SK-N-SH (cell line): ENCODE measurements at regions not wholly inside any gene's neighbourhood (a gene's known extent, or its start where the extent isn't known, plus 50 kb on each side); places are given as distances from the start of the nearest gene placed in this dataset.

Experiments
- MXI1 ChIP-seq: IDR thresholded peaks from 2 replicates; pipeline ENCODE4 v1.6.1; 2012; ENCODE audit warnings: mild to moderate bottlenecking, low read depth, low read length, improper control_type of control experiment
- NFIC ChIP-seq: IDR thresholded peaks from 2 replicates; pipeline ENCODE4 v1.4.0; 2012; ENCODE audit warnings: borderline replicate concordance
- POLR2AphosphoS5 ChIP-seq: IDR thresholded peaks from 2 replicates; pipeline ENCODE4 v1.6.1; 2012; ENCODE audit warnings: low read depth, low read length
- RAD21 ChIP-seq: IDR thresholded peaks from 2 replicates; pipeline ENCODE4 v1.6.1; 2012; ENCODE audit warnings: mild to moderate bottlenecking, low read length
- TEAD4 ChIP-seq: IDR thresholded peaks from 2 replicates; pipeline ENCODE4 v1.4.0; 2012; ENCODE audit warnings: mild to moderate bottlenecking, borderline replicate concordance; ENCODE audit not compliant: insufficient read depth
- TF ChIP-seq, protein P1 (sequence below): fragments of 200-600 bp; sonication (generic); IDR thresholded peaks from 2 replicates; pipeline ENCODE4 v1.6.1; 2017; ENCODE audit warnings: antibody characterized with exemption, mild to moderate bottlenecking, moderate library complexity
- TF ChIP-seq, protein P2 (sequence below): fragments of 150-350 bp; IDR thresholded peaks from 2 replicates; pipeline ENCODE4 v1.6.1; 2017; ENCODE audit warnings: antibody characterized with exemption, low read length, low read depth, borderline replicate concordance
- TF ChIP-seq, protein P3 (sequence below): IDR thresholded peaks from 2 replicates; pipeline ENCODE4 v1.6.1; 2012; ENCODE audit warnings: mild to moderate bottlenecking, low read depth, low read length, moderate library complexity

DNA sequence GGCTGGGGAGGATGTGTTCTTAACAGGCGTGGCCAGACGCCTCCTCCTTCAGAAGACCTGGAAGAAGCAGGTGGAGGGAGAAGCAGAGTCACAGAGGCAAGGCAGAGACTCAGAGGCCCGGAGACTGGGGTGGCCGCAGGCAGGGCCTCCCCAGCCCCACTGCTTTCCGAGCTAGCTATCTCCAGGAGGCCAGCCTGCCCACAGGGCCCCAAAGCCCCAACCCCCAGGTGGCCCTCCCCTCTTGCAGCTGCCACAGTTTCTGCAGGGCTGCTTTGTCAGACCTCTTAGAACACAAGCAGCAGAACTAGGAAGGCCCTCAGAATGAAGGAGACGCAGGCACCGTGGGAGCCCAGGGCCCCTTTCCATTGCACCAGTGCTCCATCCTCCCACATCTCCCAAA, 69.0 kb upstream of the MLN start:
- TF ChIP-seq TEAD4 (no peak), MXI1 (no peak), NFIC (no peak), POLR2AphosphoS5 (no peak), RAD21 (no peak)
- TF ChIP-seq, protein P1, sequence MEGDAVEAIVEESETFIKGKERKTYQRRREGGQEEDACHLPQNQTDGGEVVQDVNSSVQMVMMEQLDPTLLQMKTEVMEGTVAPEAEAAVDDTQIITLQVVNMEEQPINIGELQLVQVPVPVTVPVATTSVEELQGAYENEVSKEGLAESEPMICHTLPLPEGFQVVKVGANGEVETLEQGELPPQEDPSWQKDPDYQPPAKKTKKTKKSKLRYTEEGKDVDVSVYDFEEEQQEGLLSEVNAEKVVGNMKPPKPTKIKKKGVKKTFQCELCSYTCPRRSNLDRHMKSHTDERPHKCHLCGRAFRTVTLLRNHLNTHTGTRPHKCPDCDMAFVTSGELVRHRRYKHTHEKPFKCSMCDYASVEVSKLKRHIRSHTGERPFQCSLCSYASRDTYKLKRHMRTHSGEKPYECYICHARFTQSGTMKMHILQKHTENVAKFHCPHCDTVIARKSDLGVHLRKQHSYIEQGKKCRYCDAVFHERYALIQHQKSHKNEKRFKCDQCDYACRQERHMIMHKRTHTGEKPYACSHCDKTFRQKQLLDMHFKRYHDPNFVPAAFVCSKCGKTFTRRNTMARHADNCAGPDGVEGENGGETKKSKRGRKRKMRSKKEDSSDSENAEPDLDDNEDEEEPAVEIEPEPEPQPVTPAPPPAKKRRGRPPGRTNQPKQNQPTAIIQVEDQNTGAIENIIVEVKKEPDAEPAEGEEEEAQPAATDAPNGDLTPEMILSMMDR: no peak
- TF ChIP-seq, protein P2, sequence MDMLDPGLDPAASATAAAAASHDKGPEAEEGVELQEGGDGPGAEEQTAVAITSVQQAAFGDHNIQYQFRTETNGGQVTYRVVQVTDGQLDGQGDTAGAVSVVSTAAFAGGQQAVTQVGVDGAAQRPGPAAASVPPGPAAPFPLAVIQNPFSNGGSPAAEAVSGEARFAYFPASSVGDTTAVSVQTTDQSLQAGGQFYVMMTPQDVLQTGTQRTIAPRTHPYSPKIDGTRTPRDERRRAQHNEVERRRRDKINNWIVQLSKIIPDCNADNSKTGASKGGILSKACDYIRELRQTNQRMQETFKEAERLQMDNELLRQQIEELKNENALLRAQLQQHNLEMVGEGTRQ: no peak
- TF ChIP-seq, protein P3, sequence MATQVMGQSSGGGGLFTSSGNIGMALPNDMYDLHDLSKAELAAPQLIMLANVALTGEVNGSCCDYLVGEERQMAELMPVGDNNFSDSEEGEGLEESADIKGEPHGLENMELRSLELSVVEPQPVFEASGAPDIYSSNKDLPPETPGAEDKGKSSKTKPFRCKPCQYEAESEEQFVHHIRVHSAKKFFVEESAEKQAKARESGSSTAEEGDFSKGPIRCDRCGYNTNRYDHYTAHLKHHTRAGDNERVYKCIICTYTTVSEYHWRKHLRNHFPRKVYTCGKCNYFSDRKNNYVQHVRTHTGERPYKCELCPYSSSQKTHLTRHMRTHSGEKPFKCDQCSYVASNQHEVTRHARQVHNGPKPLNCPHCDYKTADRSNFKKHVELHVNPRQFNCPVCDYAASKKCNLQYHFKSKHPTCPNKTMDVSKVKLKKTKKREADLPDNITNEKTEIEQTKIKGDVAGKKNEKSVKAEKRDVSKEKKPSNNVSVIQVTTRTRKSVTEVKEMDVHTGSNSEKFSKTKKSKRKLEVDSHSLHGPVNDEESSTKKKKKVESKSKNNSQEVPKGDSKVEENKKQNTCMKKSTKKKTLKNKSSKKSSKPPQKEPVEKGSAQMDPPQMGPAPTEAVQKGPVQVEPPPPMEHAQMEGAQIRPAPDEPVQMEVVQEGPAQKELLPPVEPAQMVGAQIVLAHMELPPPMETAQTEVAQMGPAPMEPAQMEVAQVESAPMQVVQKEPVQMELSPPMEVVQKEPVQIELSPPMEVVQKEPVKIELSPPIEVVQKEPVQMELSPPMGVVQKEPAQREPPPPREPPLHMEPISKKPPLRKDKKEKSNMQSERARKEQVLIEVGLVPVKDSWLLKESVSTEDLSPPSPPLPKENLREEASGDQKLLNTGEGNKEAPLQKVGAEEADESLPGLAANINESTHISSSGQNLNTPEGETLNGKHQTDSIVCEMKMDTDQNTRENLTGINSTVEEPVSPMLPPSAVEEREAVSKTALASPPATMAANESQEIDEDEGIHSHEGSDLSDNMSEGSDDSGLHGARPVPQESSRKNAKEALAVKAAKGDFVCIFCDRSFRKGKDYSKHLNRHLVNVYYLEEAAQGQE: no peak
